HCT116 (cell line): ENCODE measurements at regions not wholly inside any gene's neighbourhood (a gene's known extent, or its start where the extent isn't known, plus 50 kb on each side); places are given as distances from the start of the nearest gene placed in this dataset.

Experiments
- ATAC-seq: fragments of 200-7000 bp; cut with Tn5 transposase; 2 replicates; pipeline ENCODE4 v1.9.1; 2020; ENCODE audit warnings: mild to moderate bottlenecking, moderate library complexity
- BruUV-seq: library from RNA; stranded (reverse); fragments of 400-500 nt; replicated peaks from 2 replicates; lab custom pipeline; 2021; lab: Mats Ljungman, UMichigan
- CTCF ChIA-PET: fragments of 300-600 bp; sonication (Branson Sonifier 250); formaldehyde crosslinking; loops from one replicate; lab custom pipeline; 2021; ENCODE audit warnings: antibody characterized with exemption; lab: Charles Lee
- POLR2A ChIA-PET: fragments of 300-600, 350-600 bp; sonication (Branson Sonifier 250); formaldehyde crosslinking; loops from one replicate; lab custom pipeline; 2021; ENCODE audit warnings: antibody characterized with exemption; lab: Charles Lee
- RAD21 ChIA-PET, 2 experiments: fragments of 300-600 bp; sonication (Branson Sonifier 250); formaldehyde crosslinking; loops; one replicate each; lab custom pipeline; 2023; ENCODE audit warnings: low total read pairs in 2 of 2; ENCODE audit not compliant: uncharacterized antibody in 2 of 2, unreplicated experiment in 2 of 2, low non-redundant PET in 1 of 2; lab: Charles Lee
- DNase-seq: peaks from one replicate; pipeline ENCODE4 v3.0.0-alpha.2; 2010; ENCODE audit warnings: low read depth, low spot score
- H2AFZ ChIP-seq: fragments of 200-600 bp; shearing (Covaris generic), sonication (generic); 2 replicates; pipeline ENCODE4 v1.6.1; 2017; ENCODE audit warnings: low read depth, mixed run types, mixed read lengths, antibody characterized with exemption, low read length; ENCODE audit not compliant: poor library complexity, severe bottlenecking
- H3K27ac ChIP-seq: 2 replicates; pipeline ENCODE4 v1.5.1; 2012; ENCODE audit warnings: low read depth, low read length
- H3K27me3 ChIP-seq: fragments of 200-600 bp; sonication (generic); 2 replicates; pipeline ENCODE4 v1.6.1; 2016; ENCODE audit warnings: mixed run types, low read length, mixed read lengths; ENCODE audit not compliant: insufficient read depth
- H3K36me3 ChIP-seq, 2 experiments: fragments of 200-500 bp in 1 of 2; fragments of 200-600 bp in 1 of 2; sonication (Bioruptor generic) in 1 of 2; sonication (generic) in 1 of 2; 2 replicates each; pipeline versions ENCODE4 v1.5.1 to v1.6.1; 2014 to 2016; ENCODE audit warnings: low read length in 2 of 2, inconsistent platforms in 1 of 2, mixed read lengths in 1 of 2, mixed run types in 1 of 2; ENCODE audit not compliant: insufficient read depth in 2 of 2, control insufficient read depth in 1 of 2
- H3K4me1 ChIP-seq, 2 experiments: fragments of 200-600 bp in 1 of 2; sonication (generic) in 1 of 2; 2 replicates each; pipeline versions ENCODE4 v1.5.1 to v1.6.1; 2012 to 2017; ENCODE audit warnings: low read length in 2 of 2, inconsistent platforms in 1 of 2, mild to moderate bottlenecking in 1 of 2, mixed read lengths in 1 of 2, mixed run types in 1 of 2, moderate library complexity in 1 of 2; ENCODE audit not compliant: insufficient read depth in 2 of 2, control insufficient read depth in 1 of 2
- H3K4me2 ChIP-seq: fragments of 200-600 bp; sonication (generic); 2 replicates; pipeline ENCODE4 v1.6.1; 2017; ENCODE audit warnings: mixed run types, low read length, mixed read lengths
- H3K4me3 ChIP-seq, 2 experiments: fragments of 200-600 bp in 1 of 2; sonication (generic) in 1 of 2; replicated peaks in 1 of 2; 2 replicates each; pipeline ENCODE4 v1.5.1; 2011 to 2016; ENCODE audit warnings: low read length in 2 of 2, control low read depth in 1 of 2, low read depth in 1 of 2, mild to moderate bottlenecking in 1 of 2, mixed read lengths in 1 of 2, mixed run types in 1 of 2
- H3K79me2 ChIP-seq: fragments of 200-600 bp; sonication (generic); 2 replicates; pipeline ENCODE4 v1.6.1; 2017; ENCODE audit warnings: mild to moderate bottlenecking, mixed run types, low read length, moderate library complexity, mixed read lengths; ENCODE audit not compliant: insufficient read depth
- H3K9ac ChIP-seq: fragments of 200-600 bp; sonication (generic); 2 replicates; pipeline ENCODE4 v1.6.1; 2016; ENCODE audit warnings: low read length, mixed read lengths
- H3K9me2 ChIP-seq: fragments of 200-600 bp; sonication (generic), shearing (Covaris generic); 2 replicates; pipeline ENCODE4 v1.6.1; 2017; ENCODE audit warnings: mixed run types, mild to moderate bottlenecking, moderate library complexity; ENCODE audit not compliant: insufficient read depth
- H3K9me3 ChIP-seq, 2 experiments: fragments of 200-500 bp in 1 of 2; fragments of 200-600 bp in 1 of 2; sonication (Bioruptor generic) in 1 of 2; sonication (generic) in 1 of 2; 2 replicates each; pipeline ENCODE4 v1.6.1; 2014 to 2017; ENCODE audit warnings: low read length in 2 of 2, mixed read lengths in 2 of 2, inconsistent platforms in 1 of 2, low read depth in 1 of 2, mild to moderate bottlenecking in 1 of 2, mixed run types in 1 of 2, moderate library complexity in 1 of 2; ENCODE audit not compliant: control insufficient read depth in 1 of 2, insufficient read depth in 1 of 2
- H4K20me1 ChIP-seq: fragments of 200-600 bp; sonication (generic), shearing (Covaris generic); 2 replicates; pipeline ENCODE4 v1.6.1; 2017; ENCODE audit warnings: mixed run types, mild to moderate bottlenecking, moderate library complexity; ENCODE audit not compliant: insufficient read depth
- CBX3 ChIP-seq: IDR thresholded peaks from 2 replicates; pipeline ENCODE4 v1.6.1; 2012; ENCODE audit warnings: low read depth
- CEBPB ChIP-seq: IDR thresholded peaks from 2 replicates; pipeline ENCODE4 v1.6.1; 2012; ENCODE audit warnings: low read depth
- EGR1 ChIP-seq: IDR thresholded peaks from 2 replicates; pipeline ENCODE4 v1.6.1; 2012; ENCODE audit warnings: low read depth
- ELF1 ChIP-seq: IDR thresholded peaks from 2 replicates; pipeline ENCODE4 v1.6.1; 2012; ENCODE audit warnings: low read depth, borderline replicate concordance
- EZH2 ChIP-seq: fragments of 200-600 bp; sonication (generic); IDR thresholded peaks from 2 replicates; pipeline ENCODE4 v1.6.1; 2017; ENCODE audit warnings: antibody characterized with exemption, mixed run types
- EZH2phosphoT487 ChIP-seq: fragments of 200-600 bp; IDR thresholded peaks from 2 replicates; pipeline ENCODE4 v1.6.1; 2018; ENCODE audit warnings: antibody characterized with exemption, borderline replicate concordance
- FOSL1 ChIP-seq: IDR thresholded peaks from 2 replicates; pipeline ENCODE4 v1.6.1; 2012; ENCODE audit warnings: low read depth
- POLR2A ChIP-seq: IDR thresholded peaks from 2 replicates; pipeline ENCODE4 v1.7.0; 2011; ENCODE audit warnings: borderline replicate concordance; ENCODE audit not compliant: insufficient read depth, insufficient read length; ENCODE audit errors: extremely low read depth
- SIN3A ChIP-seq: IDR thresholded peaks from 2 replicates; pipeline ENCODE4 v1.6.1; 2012; ENCODE audit warnings: low read depth
- SP1 ChIP-seq: IDR thresholded peaks from 2 replicates; pipeline ENCODE4 v1.6.1; 2012; ENCODE audit warnings: low read depth
- SRF ChIP-seq: IDR thresholded peaks from 2 replicates; pipeline ENCODE4 v1.6.1; 2012; ENCODE audit warnings: low read depth
- TCF7L2 ChIP-seq: IDR thresholded peaks from 2 replicates; pipeline ENCODE4 v1.7.0; 2011; ENCODE audit warnings: borderline replicate concordance, inconsistent platforms; ENCODE audit not compliant: insufficient read depth, insufficient read length; ENCODE audit errors: extremely low read depth
- intact Hi-C: fragments of 100-400 bp; cut with micrococcal nuclease; formaldehyde crosslinking; loops from 2 replicates; pipeline ENCODE4 v1.10.0; 2022
- TF ChIP-seq, protein P1 (sequence below), 3 experiments: fragments of 200-600 bp in 1 of 3; sonication (generic) in 1 of 3; IDR thresholded peaks in 2 of 3; conservative IDR thresholded peaks in 1 of 3; 2 replicates each; pipeline ENCODE4 v1.5.1; 2012 to 2017; ENCODE audit warnings: low read depth in 2 of 3, low read length in 2 of 3, antibody characterized with exemption in 1 of 3, borderline replicate concordance in 1 of 3, control low read depth in 1 of 3, mild to moderate bottlenecking in 1 of 3, mixed read lengths in 1 of 3, mixed run types in 1 of 3, moderate library complexity in 1 of 3; ENCODE audit not compliant: insufficient read depth in 1 of 3
- TF ChIP-seq, protein P2 (sequence below): IDR thresholded peaks from 2 replicates; pipeline ENCODE4 v1.6.1; 2011; ENCODE audit warnings: mild to moderate bottlenecking, low read length, moderate library complexity; ENCODE audit not compliant: insufficient replicate concordance; ENCODE audit errors: extremely low read depth
- TF ChIP-seq, protein P3 (sequence below): IDR thresholded peaks from 2 replicates; pipeline ENCODE4 v1.6.1; 2012

DNA sequence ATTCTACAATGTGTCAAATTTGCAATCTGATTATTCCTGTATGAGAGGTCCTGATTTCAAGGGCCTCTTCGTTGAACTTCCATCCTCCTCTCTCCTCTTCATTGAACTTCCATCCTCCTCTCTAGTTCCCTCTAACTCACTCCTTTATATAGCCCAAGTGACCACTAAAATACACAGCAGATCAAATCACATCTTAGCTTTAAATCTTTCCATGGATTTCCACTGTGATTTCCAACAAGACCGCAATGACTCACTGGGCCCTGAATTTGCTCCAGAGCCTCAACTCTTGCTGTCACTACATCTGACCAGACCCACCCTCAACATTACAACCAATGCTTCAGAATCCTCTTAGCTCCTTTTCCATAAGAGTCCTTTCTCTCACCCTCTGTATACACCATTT lies 59.1 kb upstream of the TMEM252 start:
- ChIA-PET POLR2A (no interaction called here), CTCF (no interaction called here)
- no peaks in the 10 kb centered on the region for H3K9me3 ChIP-seq

More for the DNA sequence above, 59.1 kb upstream of the TMEM252 start:
- Histone ChIP-seq H3K4me2 (no peak overlapping the region), H3K27ac (no peak overlapping the region), H3K4me1 (no peaks in the 10 kb centered on the region), H3K9ac (no peak overlapping the region), H3K4me3 (no peak overlapping the region), H3K36me3 (no peaks in the 10 kb centered on the region), H3K27me3 (peaks cover 12% of the 10 kb centered on the region; the same call in 1 of the 2 replicates), H2AFZ (no peak overlapping the region), H3K79me2 (no peaks in the 10 kb centered on the region), H4K20me1 (no peaks in the 10 kb centered on the region), H3K9me2 (no peaks in the 10 kb centered on the region)
- DNase-seq = no peak
- no peak for ATAC-seq
- RAD21 ChIA-PET = no interaction called here
- no TSS peak for BruUV-seq
- no peak for TF ChIP-seq ELF1
- no peak for TF ChIP-seq TCF7L2
- TF ChIP-seq, protein P1, sequence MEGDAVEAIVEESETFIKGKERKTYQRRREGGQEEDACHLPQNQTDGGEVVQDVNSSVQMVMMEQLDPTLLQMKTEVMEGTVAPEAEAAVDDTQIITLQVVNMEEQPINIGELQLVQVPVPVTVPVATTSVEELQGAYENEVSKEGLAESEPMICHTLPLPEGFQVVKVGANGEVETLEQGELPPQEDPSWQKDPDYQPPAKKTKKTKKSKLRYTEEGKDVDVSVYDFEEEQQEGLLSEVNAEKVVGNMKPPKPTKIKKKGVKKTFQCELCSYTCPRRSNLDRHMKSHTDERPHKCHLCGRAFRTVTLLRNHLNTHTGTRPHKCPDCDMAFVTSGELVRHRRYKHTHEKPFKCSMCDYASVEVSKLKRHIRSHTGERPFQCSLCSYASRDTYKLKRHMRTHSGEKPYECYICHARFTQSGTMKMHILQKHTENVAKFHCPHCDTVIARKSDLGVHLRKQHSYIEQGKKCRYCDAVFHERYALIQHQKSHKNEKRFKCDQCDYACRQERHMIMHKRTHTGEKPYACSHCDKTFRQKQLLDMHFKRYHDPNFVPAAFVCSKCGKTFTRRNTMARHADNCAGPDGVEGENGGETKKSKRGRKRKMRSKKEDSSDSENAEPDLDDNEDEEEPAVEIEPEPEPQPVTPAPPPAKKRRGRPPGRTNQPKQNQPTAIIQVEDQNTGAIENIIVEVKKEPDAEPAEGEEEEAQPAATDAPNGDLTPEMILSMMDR (IDR thresholded peaks at IDR 0.05 in 2 of 3, conservative IDR thresholded peaks at IDR 0.05 in 1 of 3; ENCODE audit: borderline replicate concordance in 1 of 3, insufficient read depth in 1 of 3, low read depth in 2 of 3, low read length in 2 of 3) = no peak
- TF ChIP-seq CEBPB = no peak
- TF ChIP-seq, protein P2, sequence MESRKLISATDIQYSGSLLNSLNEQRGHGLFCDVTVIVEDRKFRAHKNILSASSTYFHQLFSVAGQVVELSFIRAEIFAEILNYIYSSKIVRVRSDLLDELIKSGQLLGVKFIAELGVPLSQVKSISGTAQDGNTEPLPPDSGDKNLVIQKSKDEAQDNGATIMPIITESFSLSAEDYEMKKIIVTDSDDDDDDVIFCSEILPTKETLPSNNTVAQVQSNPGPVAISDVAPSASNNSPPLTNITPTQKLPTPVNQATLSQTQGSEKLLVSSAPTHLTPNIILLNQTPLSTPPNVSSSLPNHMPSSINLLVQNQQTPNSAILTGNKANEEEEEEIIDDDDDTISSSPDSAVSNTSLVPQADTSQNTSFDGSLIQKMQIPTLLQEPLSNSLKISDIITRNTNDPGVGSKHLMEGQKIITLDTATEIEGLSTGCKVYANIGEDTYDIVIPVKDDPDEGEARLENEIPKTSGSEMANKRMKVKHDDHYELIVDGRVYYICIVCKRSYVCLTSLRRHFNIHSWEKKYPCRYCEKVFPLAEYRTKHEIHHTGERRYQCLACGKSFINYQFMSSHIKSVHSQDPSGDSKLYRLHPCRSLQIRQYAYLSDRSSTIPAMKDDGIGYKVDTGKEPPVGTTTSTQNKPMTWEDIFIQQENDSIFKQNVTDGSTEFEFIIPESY = no peak
- no peak for TF ChIP-seq EZH2
- no peak for TF ChIP-seq POLR2A
- no peak for TF ChIP-seq SIN3A
- no peak for TF ChIP-seq EZH2phosphoT487
- TF ChIP-seq CBX3 = no peak
- TF ChIP-seq SP1 = no peak
- TF ChIP-seq EGR1 = no peak
- TF ChIP-seq FOSL1 = no peak
- no peak for TF ChIP-seq SRF
- TF ChIP-seq, protein P3, sequence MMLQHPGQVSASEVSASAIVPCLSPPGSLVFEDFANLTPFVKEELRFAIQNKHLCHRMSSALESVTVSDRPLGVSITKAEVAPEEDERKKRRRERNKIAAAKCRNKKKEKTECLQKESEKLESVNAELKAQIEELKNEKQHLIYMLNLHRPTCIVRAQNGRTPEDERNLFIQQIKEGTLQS = no peak
- intact Hi-C loops = no loop called here
